CD4-positive, alpha-beta T cell treated with Interleukin-10 for 1 hour (primary cell): ENCODE measurements at regions not wholly inside any gene's neighbourhood (a gene's known extent, or its start where the extent isn't known, plus 50 kb on each side); places are given as distances from the start of the nearest gene placed in this dataset.

Experiments used
- DNase-seq: peaks from one replicate; pipeline ENCODE4 v3.0.0-alpha.2; 2020

DNA sequence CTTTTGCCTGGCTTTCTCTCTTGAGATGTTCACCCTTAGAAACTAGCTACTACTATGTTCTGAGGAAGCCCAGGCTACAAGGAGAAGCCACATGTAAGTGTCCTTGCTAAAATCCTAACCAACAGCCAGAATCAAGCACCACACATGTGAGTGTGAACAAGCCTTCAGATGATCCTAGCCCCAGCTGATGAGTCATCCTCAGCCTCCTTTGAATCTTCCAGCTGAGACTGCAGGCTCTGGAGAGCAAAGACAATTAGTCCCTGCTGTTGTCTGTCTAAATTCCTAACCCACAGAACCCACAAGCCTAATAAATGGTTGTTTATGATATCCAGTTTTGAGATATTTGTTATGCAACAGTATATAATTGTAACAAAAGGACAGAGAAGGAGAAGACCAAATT, 92.8 kb upstream of the TAC1 start:
- no peak for DNase-seq

DNA sequence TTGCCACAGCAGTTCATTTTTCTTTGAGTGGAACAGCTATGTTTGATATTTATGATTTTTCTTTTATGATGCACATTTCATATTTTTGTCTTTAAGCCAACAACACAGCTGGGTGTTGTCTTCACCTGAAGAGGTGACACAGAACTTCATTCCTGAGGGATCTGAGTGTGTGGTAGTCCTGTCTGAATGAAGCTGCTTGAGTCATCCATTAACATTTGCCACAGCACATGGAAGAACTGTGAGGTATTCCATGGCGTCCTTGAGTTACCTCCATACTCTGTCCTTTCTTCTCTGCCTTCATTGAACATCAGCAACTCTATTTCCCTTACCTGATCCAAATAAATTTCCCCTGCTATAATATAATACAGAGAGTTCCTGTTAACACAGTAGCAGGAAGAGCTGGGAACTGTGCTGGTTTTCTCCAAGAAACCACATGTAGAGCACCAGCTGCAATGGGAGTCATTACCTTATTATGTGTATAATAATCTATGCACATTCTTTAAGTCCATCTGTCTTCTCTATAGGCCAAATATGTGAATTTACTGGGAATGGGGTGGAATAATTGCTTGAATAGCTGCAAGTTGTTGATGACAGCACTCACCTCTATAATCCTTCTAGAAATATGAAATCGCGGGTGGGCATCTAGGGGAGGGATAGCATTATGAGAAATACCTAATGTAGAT, 72.4 kb upstream of the TAC1 start:
- DNase-seq, result no peak

DNA sequence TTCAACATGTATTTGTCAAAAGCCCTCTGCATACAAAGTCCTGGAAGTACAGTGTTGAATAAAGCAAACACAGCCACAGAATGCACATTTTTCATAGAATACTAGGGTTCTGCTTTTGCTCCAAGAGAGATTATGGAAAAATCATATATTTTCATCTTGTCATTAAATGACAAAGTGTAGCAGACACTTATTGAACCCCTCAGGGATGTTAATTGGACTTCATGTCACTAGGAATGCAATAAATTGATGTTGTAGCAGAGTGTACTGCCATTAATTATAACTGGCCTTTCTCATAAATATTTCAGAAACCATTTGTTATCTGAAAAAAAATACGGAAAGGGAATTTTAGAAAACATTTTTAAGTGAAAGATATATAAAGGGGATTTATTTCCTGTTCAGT, 64.5 kb upstream of the TAC1 start:
- no peak for DNase-seq

DNA sequence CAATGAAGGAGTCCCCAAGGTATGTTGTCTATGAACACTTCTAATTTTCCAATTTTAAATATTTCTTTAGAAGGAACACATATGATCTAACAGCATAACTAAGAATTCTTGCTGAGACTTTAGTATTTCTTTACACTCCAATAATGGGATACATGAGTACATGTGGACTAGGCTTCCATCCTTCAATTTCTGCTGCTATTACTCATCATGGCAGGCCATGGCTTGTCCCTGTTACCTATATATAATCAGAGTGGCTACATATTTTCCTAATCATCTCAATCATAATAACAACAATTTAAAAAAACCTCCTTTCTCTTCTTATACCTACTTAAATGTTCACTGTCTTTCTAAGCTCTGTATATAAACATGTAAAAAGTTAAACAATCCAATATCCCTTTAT, 60.3 kb upstream of the TAC1 start:
- no peak for DNase-seq

DNA sequence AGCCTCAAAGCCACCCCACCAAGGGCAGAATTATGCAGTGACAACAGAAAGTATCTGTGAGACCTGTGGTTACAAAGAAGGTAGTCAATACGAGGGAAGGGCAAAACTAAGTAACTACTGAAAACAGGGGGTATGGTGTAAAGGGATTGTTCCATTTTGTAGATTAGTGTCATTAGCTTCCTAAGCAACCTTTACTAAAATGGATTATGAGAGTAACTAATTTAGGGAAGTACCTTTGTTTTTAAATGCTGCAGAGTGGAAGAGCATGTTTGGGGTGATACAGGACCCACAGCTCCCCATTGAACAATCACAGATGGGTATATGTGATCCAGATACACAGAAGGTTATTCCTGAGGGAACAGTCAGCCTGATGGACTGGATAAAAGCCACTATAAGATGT, 51.3 kb upstream of the TAC1 start:
- DNase-seq, result no peak
